ENCODE measurements at regions not wholly inside any gene's neighbourhood (a gene's known extent, or its start where the extent isn't known, plus 50 kb on each side); places are given as distances from the start of the nearest gene placed in this dataset.

DNA sequence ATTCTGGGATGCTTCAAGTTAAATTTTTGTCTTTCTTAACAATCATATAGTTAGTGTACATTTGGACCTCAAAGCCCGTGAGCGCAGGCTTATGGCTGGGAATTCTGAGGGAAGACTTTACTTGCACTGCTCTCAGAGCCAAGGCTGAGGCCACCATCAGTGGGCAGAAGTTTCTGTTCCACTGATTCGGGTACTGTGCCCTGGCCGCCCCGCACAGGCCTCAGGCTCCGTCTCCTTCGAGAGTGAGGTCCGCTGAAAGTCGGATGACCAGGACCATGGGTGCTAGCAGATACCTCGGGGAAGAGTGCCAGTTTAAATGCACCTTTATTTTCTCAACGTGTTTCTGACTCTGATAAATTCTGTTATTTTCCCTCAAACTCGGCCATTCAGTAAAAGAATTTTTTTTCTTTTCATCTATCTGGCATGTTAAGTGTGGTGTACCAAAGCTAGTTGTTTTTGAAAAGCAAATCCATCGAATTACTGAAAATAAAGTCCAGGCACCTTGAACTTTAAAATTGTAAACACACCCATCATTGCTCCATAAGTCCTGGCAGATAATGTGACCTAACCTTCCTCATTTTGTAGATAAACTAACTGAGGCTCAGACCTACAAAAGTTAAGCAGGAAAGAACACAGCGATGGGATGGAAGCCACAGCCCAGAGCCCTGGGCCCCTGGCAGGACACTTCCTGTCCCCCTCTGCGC is 126.7 kb downstream of the SOX1 start (continued):
- TF ChIP-seq RAD21 (IDR thresholded peaks at IDR 0.05 in 1 of 2, conservative IDR thresholded peaks at IDR 0.05 in 1 of 2; ENCODE audit: low read depth in 2 of 2, low read length in 2 of 2) (no peak), FOSL1 (IDR thresholded peaks at IDR 0.05; ENCODE audit: insufficient read depth, low read depth, low read length) (no peak), CHD1 (IDR thresholded peaks at IDR 0.05; ENCODE audit: low read depth, low read length) (no peak), CHD2 (IDR thresholded peaks at IDR 0.05; ENCODE audit: low read length) (no peak), BCL11A (IDR thresholded peaks at IDR 0.05; ENCODE audit: low read depth in 2 of 2, low read length in 2 of 2) (no peak)
- TF ChIP-seq, protein P1, sequence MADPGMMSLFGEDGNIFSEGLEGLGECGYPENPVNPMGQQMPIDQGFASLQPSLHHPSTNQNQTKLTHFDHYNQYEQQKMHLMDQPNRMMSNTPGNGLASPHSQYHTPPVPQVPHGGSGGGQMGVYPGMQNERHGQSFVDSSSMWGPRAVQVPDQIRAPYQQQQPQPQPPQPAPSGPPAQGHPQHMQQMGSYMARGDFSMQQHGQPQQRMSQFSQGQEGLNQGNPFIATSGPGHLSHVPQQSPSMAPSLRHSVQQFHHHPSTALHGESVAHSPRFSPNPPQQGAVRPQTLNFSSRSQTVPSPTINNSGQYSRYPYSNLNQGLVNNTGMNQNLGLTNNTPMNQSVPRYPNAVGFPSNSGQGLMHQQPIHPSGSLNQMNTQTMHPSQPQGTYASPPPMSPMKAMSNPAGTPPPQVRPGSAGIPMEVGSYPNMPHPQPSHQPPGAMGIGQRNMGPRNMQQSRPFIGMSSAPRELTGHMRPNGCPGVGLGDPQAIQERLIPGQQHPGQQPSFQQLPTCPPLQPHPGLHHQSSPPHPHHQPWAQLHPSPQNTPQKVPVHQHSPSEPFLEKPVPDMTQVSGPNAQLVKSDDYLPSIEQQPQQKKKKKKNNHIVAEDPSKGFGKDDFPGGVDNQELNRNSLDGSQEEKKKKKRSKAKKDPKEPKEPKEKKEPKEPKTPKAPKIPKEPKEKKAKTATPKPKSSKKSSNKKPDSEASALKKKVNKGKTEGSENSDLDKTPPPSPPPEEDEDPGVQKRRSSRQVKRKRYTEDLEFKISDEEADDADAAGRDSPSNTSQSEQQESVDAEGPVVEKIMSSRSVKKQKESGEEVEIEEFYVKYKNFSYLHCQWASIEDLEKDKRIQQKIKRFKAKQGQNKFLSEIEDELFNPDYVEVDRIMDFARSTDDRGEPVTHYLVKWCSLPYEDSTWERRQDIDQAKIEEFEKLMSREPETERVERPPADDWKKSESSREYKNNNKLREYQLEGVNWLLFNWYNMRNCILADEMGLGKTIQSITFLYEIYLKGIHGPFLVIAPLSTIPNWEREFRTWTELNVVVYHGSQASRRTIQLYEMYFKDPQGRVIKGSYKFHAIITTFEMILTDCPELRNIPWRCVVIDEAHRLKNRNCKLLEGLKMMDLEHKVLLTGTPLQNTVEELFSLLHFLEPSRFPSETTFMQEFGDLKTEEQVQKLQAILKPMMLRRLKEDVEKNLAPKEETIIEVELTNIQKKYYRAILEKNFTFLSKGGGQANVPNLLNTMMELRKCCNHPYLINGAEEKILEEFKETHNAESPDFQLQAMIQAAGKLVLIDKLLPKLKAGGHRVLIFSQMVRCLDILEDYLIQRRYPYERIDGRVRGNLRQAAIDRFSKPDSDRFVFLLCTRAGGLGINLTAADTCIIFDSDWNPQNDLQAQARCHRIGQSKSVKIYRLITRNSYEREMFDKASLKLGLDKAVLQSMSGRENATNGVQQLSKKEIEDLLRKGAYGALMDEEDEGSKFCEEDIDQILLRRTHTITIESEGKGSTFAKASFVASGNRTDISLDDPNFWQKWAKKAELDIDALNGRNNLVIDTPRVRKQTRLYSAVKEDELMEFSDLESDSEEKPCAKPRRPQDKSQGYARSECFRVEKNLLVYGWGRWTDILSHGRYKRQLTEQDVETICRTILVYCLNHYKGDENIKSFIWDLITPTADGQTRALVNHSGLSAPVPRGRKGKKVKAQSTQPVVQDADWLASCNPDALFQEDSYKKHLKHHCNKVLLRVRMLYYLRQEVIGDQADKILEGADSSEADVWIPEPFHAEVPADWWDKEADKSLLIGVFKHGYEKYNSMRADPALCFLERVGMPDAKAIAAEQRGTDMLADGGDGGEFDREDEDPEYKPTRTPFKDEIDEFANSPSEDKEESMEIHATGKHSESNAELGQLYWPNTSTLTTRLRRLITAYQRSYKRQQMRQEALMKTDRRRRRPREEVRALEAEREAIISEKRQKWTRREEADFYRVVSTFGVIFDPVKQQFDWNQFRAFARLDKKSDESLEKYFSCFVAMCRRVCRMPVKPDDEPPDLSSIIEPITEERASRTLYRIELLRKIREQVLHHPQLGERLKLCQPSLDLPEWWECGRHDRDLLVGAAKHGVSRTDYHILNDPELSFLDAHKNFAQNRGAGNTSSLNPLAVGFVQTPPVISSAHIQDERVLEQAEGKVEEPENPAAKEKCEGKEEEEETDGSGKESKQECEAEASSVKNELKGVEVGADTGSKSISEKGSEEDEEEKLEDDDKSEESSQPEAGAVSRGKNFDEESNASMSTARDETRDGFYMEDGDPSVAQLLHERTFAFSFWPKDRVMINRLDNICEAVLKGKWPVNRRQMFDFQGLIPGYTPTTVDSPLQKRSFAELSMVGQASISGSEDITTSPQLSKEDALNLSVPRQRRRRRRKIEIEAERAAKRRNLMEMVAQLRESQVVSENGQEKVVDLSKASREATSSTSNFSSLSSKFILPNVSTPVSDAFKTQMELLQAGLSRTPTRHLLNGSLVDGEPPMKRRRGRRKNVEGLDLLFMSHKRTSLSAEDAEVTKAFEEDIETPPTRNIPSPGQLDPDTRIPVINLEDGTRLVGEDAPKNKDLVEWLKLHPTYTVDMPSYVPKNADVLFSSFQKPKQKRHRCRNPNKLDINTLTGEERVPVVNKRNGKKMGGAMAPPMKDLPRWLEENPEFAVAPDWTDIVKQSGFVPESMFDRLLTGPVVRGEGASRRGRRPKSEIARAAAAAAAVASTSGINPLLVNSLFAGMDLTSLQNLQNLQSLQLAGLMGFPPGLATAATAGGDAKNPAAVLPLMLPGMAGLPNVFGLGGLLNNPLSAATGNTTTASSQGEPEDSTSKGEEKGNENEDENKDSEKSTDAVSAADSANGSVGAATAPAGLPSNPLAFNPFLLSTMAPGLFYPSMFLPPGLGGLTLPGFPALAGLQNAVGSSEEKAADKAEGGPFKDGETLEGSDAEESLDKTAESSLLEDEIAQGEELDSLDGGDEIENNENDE (IDR thresholded peaks at IDR 0.05; ENCODE audit: insufficient replicate concordance, low read length): no peak
